ENCODE measurements at regions not wholly inside any gene's neighbourhood (a gene's known extent, or its start where the extent isn't known, plus 50 kb on each side); places are given as distances from the start of the nearest gene placed in this dataset.

GRCh38 chr1:112255080-112255479 is 140.9 kb upstream of the CTTNBP2NL start:
- Histone ChIP-seq H4K20me1 (ENCODE audit: insufficient read depth) (no peaks in the 10 kb centered on the region), H3K9me3 (ENCODE audit: insufficient read depth, low read depth) (no peaks in the 10 kb centered on the region), H3K27ac (no peak overlapping the region), H3F3A (ENCODE audit: insufficient read depth, low read depth) (peaks cover 7% of the 10 kb centered on the region; the same call in 1 of the 2 replicates), H3K4me1 (replicated peaks; ENCODE audit: insufficient read depth) (peaks cover 16% of the 10 kb centered on the region; the same call in 1 of the 2 replicates), H3K4me2 (no peak overlapping the region), H2AFZ (no peak overlapping the region), H3K9me2 (ENCODE audit: insufficient read depth) (no peaks in the 10 kb centered on the region), H3K27me3 (ENCODE audit: insufficient read depth, low read depth) (peaks cover 43% of the 10 kb centered on the region; the same call in 1 of the 2 replicates), H3K36me3 (ENCODE audit: low read depth) (no peaks in the 10 kb centered on the region), H3K79me2 (ENCODE audit: low read depth) (no peaks in the 10 kb centered on the region), H3K4me3 (no peak overlapping the region)
- ChIA-PET CTCF (no interaction called here), POLR2A (ENCODE audit: unreplicated experiment) (no interaction called here)
- intact Hi-C loops (cut with micrococcal nuclease; ENCODE audit: unreplicated experiment): no loop called here
- BruUV-seq (replicated peaks): no TSS peak
- TF ChIP-seq CTCF (conservative IDR thresholded peaks at IDR 0.05) (no peak), EZH2 (IDR thresholded peaks at IDR 0.05; ENCODE audit: low read depth) (no peak)
- DNase-seq: no peak

GRCh38 chr1:112256411-112256810 is 139.6 kb upstream of the CTTNBP2NL start:
- H2AFZ ChIP-seq: no peak overlapping the region
- no peaks in the 10 kb centered on the region for H3K36me3 ChIP-seq (ENCODE audit: low read depth)
- no peaks in the 10 kb centered on the region for H4K20me1 ChIP-seq (ENCODE audit: insufficient read depth)
- H3F3A ChIP-seq (ENCODE audit: insufficient read depth, low read depth): peaks cover 7% of the 10 kb centered on the region; the same call in 1 of the 2 replicates
- H3K9me2 ChIP-seq (ENCODE audit: insufficient read depth): no peaks in the 10 kb centered on the region
- no peaks in the 10 kb centered on the region for H3K9me3 ChIP-seq (ENCODE audit: insufficient read depth, low read depth)
- no peaks in the 10 kb centered on the region for H3K79me2 ChIP-seq (ENCODE audit: low read depth)
- no peak overlapping the region for H3K4me3 ChIP-seq
- H3K27me3 ChIP-seq (ENCODE audit: insufficient read depth, low read depth): peaks cover 43% of the 10 kb centered on the region; the same call in 1 of the 2 replicates
- H3K27ac ChIP-seq: no peak overlapping the region
- no TSS peak for BruUV-seq (replicated peaks)
- POLR2A ChIA-PET (ENCODE audit: unreplicated experiment): no interaction called here
- H3K4me1 ChIP-seq (replicated peaks; ENCODE audit: insufficient read depth): peaks cover 11% of the 10 kb centered on the region; the same call in 1 of the 2 replicates
- no peak for TF ChIP-seq EZH2 (IDR thresholded peaks at IDR 0.05; ENCODE audit: low read depth)
- TF ChIP-seq CTCF (conservative IDR thresholded peaks at IDR 0.05): no peak
- no peak for DNase-seq
- CTCF ChIA-PET: no interaction called here
- H3K4me2 ChIP-seq: no peak overlapping the region
- intact Hi-C loops (cut with micrococcal nuclease; ENCODE audit: unreplicated experiment): no loop called here

- Histone ChIP-seq H3K4me3 (no peak overlapping the region), H2AFZ (no peak overlapping the region), H3K79me2 (ENCODE audit: low read depth) (no peaks in the 10 kb centered on the region), H3F3A (ENCODE audit: insufficient read depth, low read depth) (peaks cover 2% of the 10 kb centered on the region; the same call in 1 of the 2 replicates), H3K27ac (no peak overlapping the region), H3K27me3 (ENCODE audit: insufficient read depth, low read depth) (peaks cover 45% of the 10 kb centered on the region; the same call in 1 of the 2 replicates), H4K20me1 (ENCODE audit: insufficient read depth) (no peaks in the 10 kb centered on the region), H3K4me2 (no peak overlapping the region), H3K4me1 (replicated peaks; ENCODE audit: insufficient read depth) (peaks cover 2% of the 10 kb centered on the region; the same call in 1 of the 2 replicates), H3K36me3 (ENCODE audit: low read depth) (no peaks in the 10 kb centered on the region), H3K9me2 (ENCODE audit: insufficient read depth) (no peaks in the 10 kb centered on the region), H3K9me3 (ENCODE audit: insufficient read depth, low read depth) (no peaks in the 10 kb centered on the region)
- no TSS peak for BruUV-seq (replicated peaks)
- intact Hi-C loops (cut with micrococcal nuclease; ENCODE audit: unreplicated experiment): no loop called here
- no peak for TF ChIP-seq CTCF (conservative IDR thresholded peaks at IDR 0.05)
- TF ChIP-seq EZH2 (IDR thresholded peaks at IDR 0.05; ENCODE audit: low read depth): no peak
- ChIA-PET CTCF (no interaction called here), POLR2A (ENCODE audit: unreplicated experiment) (no interaction called here)
- no peak for DNase-seq
These were observed 138.8 kb upstream of the CTTNBP2NL start for GRCh38 chr1:112257043-112257835.
